GM23248 (cell line): ENCODE measurements at regions not wholly inside any gene's neighbourhood (a gene's known extent, or its start where the extent isn't known, plus 50 kb on each side); places are given as distances from the start of the nearest gene placed in this dataset.
"Not testable (repeated sequence)": the region's sequence is repeated elsewhere in the genome, so short reads cannot be mapped to it uniquely, and the experiment has no call there.

Experiments used
- DNase-seq: peaks from one replicate; pipeline ENCODE4 v3.0.0-alpha.2; 2015
- H2AFZ ChIP-seq: fragments of 200-600 bp; sonication (generic); 2 replicates; pipeline ENCODE4 v1.6.1; 2016; ENCODE audit warnings: antibody characterized with exemption
- H3F3A ChIP-seq: fragments of 200-600 bp; sonication (generic); 2 replicates; pipeline ENCODE4 v1.6.1; 2016; ENCODE audit warnings: mild to moderate bottlenecking, antibody characterized with exemption, mixed run types; ENCODE audit not compliant: insufficient read depth
- H3K27ac ChIP-seq: fragments of 200-600 bp; sonication (generic); 2 replicates; pipeline ENCODE4 v1.5.1; 2016; ENCODE audit warnings: mild to moderate bottlenecking
- H3K27me3 ChIP-seq: fragments of 200-600 bp; sonication (generic); replicated peaks from 2 replicates; pipeline ENCODE4 v1.6.1; 2016; ENCODE audit warnings: mild to moderate bottlenecking; ENCODE audit not compliant: insufficient read depth
- H3K36me3 ChIP-seq: fragments of 200-600 bp; sonication (generic); 2 replicates; pipeline ENCODE4 v1.6.1; 2016; ENCODE audit warnings: low read depth, mild to moderate bottlenecking
- H3K4me1 ChIP-seq: fragments of 200-600 bp; sonication (generic); 2 replicates; pipeline ENCODE4 v1.6.1; 2016; ENCODE audit warnings: mild to moderate bottlenecking; ENCODE audit not compliant: insufficient read depth
- H3K4me2 ChIP-seq: fragments of 200-600 bp; sonication (generic); one replicate; pipeline ENCODE4 v1.6.1; 2016; ENCODE audit warnings: mild to moderate bottlenecking; ENCODE audit not compliant: unreplicated experiment
- H3K4me3 ChIP-seq: fragments of 200-600 bp; sonication (generic); 2 replicates; pipeline ENCODE4 v1.5.1; 2016; ENCODE audit warnings: mild to moderate bottlenecking
- H3K79me2 ChIP-seq: fragments of 200-600 bp; sonication (generic); 2 replicates; pipeline ENCODE4 v1.6.1; 2016; ENCODE audit warnings: mild to moderate bottlenecking; ENCODE audit not compliant: insufficient read depth
- H3K9ac ChIP-seq: fragments of 200-600 bp; sonication (generic); 2 replicates; pipeline ENCODE4 v1.6.1; 2016; ENCODE audit warnings: mild to moderate bottlenecking
- H3K9me2 ChIP-seq: fragments of 200-600 bp; sonication (generic); 2 replicates; pipeline ENCODE4 v1.6.1; 2016; ENCODE audit warnings: mixed run types, mild to moderate bottlenecking, moderate library complexity; ENCODE audit not compliant: insufficient read depth
- H3K9me3 ChIP-seq: fragments of 200-600 bp; sonication (generic); one replicate; pipeline ENCODE4 v1.6.1; 2017; ENCODE audit warnings: low read depth
- H4K20me1 ChIP-seq: fragments of 200-600 bp; sonication (generic); 2 replicates; pipeline ENCODE4 v1.6.0; 2016; ENCODE audit not compliant: insufficient read depth
- WGBS, 2 experiments: methylation state at CpG; one replicate each; pipeline ENCODE4 v1.1.6; 2015 to 2017; ENCODE audit warnings: low lambda C conversion rate in 2 of 2, low coverage in 1 of 2; ENCODE audit errors: missing lambda C conversion rate in 2 of 2; 5-methylcytosine and 5-hydroxymethylcytosine counted together
- in situ Hi-C: fragments of 300-500 bp; cut with MboI; formaldehyde crosslinking; loops from 2 replicates; pipeline ENCODE4 v1.15.0; 2020

GRCh38 chr9:40196803-40197202 lies 841.3 kb downstream of the SPATA31A1 start:
- H4K20me1 ChIP-seq, H3K79me2 ChIP-seq, H3K9me2 ChIP-seq, in situ Hi-C loops, H3K36me3 ChIP-seq, H3K4me2 ChIP-seq, H3K27me3 ChIP-seq, H3K9me3 ChIP-seq, H3K9ac ChIP-seq, H3K4me3 ChIP-seq, H3K27ac ChIP-seq, DNase-seq, H3F3A ChIP-seq, H2AFZ ChIP-seq, H3K4me1 ChIP-seq: not testable (repeated sequence)
- 86 to 96% methylated on average over 7 to 11 of the region's 18 CpGs for WGBS, 2 experiments

GRCh38 chr9:40221596-40222233 lies 866.2 kb downstream of the SPATA31A1 start:
- H3K79me2 ChIP-seq, H3K4me2 ChIP-seq, H3K4me1 ChIP-seq, H3K9me2 ChIP-seq, H4K20me1 ChIP-seq, H3K27ac ChIP-seq, H2AFZ ChIP-seq, H3F3A ChIP-seq, H3K9me3 ChIP-seq, H3K4me3 ChIP-seq, H3K36me3 ChIP-seq, H3K27me3 ChIP-seq, H3K9ac ChIP-seq, DNase-seq, in situ Hi-C loops: not testable (repeated sequence)
- no CpG with 5 or more reads among the region's 33 CpGs for WGBS, 2 experiments

- DNase-seq, H4K20me1 ChIP-seq, H3K36me3 ChIP-seq, H3K4me2 ChIP-seq, H3K27ac ChIP-seq, H3K79me2 ChIP-seq, H3F3A ChIP-seq, H3K27me3 ChIP-seq, H2AFZ ChIP-seq, H3K9me2 ChIP-seq, H3K9ac ChIP-seq, H3K4me3 ChIP-seq, in situ Hi-C loops, H3K4me1 ChIP-seq, H3K9me3 ChIP-seq: not testable (repeated sequence)
- no CpG with 5 or more reads among the region's 43 CpGs for WGBS, 2 experiments
Measured at GRCh38 chr9:40222617-40223200, 867.2 kb downstream of the SPATA31A1 start.

- H3K4me2 ChIP-seq, H3K36me3 ChIP-seq, H3K79me2 ChIP-seq, H3K27me3 ChIP-seq, H2AFZ ChIP-seq, H3K4me3 ChIP-seq, H4K20me1 ChIP-seq, in situ Hi-C loops, H3K27ac ChIP-seq, H3K9ac ChIP-seq, H3K9me3 ChIP-seq, H3F3A ChIP-seq, H3K4me1 ChIP-seq, DNase-seq, H3K9me2 ChIP-seq: not testable (repeated sequence)
- WGBS, 2 experiments: 3 to 6% methylated on average over 7 to 13 of the region's 33 CpGs
Measured at GRCh38 chr9:40223353-40223752, 867.9 kb downstream of the SPATA31A1 start.
